ENCODE measurements at regions not wholly inside any gene's neighbourhood (a gene's known extent, or its start where the extent isn't known, plus 50 kb on each side); places are given as distances from the start of the nearest gene placed in this dataset.

GRCh38 chr2:66781804-66782203, 346.9 kb downstream of the MEIS1 start:
- Histone ChIP-seq H4K20me1 (ENCODE audit: control insufficient read depth, insufficient read depth, low read depth, low read length) (no peaks in the 10 kb centered on the region), H3K36me3 (ENCODE audit: control insufficient read depth, low read length) (no peaks in the 10 kb centered on the region), H3K27me3 (ENCODE audit: control insufficient read depth, low read length) (no peaks in the 10 kb centered on the region), H3K4me1 (ENCODE audit: control insufficient read depth, low read length) (no peaks in the 10 kb centered on the region), H3K79me2 (ENCODE audit: control insufficient read depth, low read length) (no peaks in the 10 kb centered on the region), H3K9me3 (ENCODE audit: control insufficient read depth, insufficient read depth, low read length) (no peaks in the 10 kb centered on the region), H3K4me2 (ENCODE audit: low read length) (no peak overlapping the region), H3K9me2 (replicated peaks; ENCODE audit: control insufficient read depth, low read length) (no peaks in the 10 kb centered on the region), H3K27ac (ENCODE audit: low read depth, low read length) (no peak overlapping the region), H3F3A (ENCODE audit: control insufficient read depth, insufficient read depth) (no peaks in the 10 kb centered on the region), H3K4me3 (ENCODE audit: low read length) (no peak overlapping the region)
- no peak for TF ChIP-seq EZH2phosphoT487 (IDR thresholded peaks at IDR 0.05; ENCODE audit: borderline replicate concordance, low read length)
- TF ChIP-seq, protein P1, sequence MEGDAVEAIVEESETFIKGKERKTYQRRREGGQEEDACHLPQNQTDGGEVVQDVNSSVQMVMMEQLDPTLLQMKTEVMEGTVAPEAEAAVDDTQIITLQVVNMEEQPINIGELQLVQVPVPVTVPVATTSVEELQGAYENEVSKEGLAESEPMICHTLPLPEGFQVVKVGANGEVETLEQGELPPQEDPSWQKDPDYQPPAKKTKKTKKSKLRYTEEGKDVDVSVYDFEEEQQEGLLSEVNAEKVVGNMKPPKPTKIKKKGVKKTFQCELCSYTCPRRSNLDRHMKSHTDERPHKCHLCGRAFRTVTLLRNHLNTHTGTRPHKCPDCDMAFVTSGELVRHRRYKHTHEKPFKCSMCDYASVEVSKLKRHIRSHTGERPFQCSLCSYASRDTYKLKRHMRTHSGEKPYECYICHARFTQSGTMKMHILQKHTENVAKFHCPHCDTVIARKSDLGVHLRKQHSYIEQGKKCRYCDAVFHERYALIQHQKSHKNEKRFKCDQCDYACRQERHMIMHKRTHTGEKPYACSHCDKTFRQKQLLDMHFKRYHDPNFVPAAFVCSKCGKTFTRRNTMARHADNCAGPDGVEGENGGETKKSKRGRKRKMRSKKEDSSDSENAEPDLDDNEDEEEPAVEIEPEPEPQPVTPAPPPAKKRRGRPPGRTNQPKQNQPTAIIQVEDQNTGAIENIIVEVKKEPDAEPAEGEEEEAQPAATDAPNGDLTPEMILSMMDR (IDR thresholded peaks at IDR 0.05; ENCODE audit: low read depth, low read length, poor library complexity, severe bottlenecking): no peak

DNA sequence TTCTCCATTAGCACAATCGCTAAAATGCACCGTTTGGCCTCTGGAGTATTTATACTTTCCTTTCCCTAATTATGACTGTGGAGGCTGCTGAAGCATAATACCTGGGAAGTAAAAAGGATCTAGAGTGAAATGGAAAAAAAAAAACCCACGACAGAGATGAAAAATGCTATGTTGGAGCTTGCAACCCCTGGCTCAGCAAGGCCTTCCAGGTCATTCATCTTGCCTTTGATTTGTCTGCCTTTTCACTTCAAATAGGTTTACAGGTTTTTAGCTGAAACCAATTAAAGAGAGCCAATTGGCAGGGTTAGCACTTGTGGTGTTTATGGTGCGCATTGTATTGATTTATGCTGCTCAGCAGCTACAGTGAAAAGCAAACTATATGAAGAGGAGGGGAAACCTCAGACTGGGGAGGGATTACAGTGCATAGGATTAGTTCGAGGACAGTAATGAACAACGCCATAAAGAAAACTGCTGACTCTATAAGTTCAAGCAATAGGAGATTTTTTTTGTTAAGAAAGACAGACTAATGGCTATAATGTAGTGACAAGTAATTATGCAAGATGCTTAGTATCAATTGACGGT, 347.9 kb downstream of the MEIS1 start:
- no peaks in the 10 kb centered on the region for H3F3A ChIP-seq (ENCODE audit: control insufficient read depth, insufficient read depth)
- no peak overlapping the region for H3K4me3 ChIP-seq (ENCODE audit: low read length)
- no peaks in the 10 kb centered on the region for H3K9me3 ChIP-seq (ENCODE audit: control insufficient read depth, insufficient read depth, low read length)
- H3K79me2 ChIP-seq (ENCODE audit: control insufficient read depth, low read length): no peaks in the 10 kb centered on the region
- H3K27ac ChIP-seq (ENCODE audit: low read depth, low read length): no peak overlapping the region
- no peaks in the 10 kb centered on the region for H3K27me3 ChIP-seq (ENCODE audit: control insufficient read depth, low read length)
- H3K4me1 ChIP-seq (ENCODE audit: control insufficient read depth, low read length): no peaks in the 10 kb centered on the region
- no peaks in the 10 kb centered on the region for H3K36me3 ChIP-seq (ENCODE audit: control insufficient read depth, low read length)
- no peaks in the 10 kb centered on the region for H4K20me1 ChIP-seq (ENCODE audit: control insufficient read depth, insufficient read depth, low read depth, low read length)
- TF ChIP-seq, protein P1 (IDR thresholded peaks at IDR 0.05; ENCODE audit: low read depth, low read length, poor library complexity, severe bottlenecking): no peak
- no peak for TF ChIP-seq EZH2phosphoT487 (IDR thresholded peaks at IDR 0.05; ENCODE audit: borderline replicate concordance, low read length)
- H3K4me2 ChIP-seq (ENCODE audit: low read length): no peak overlapping the region
- no peaks in the 10 kb centered on the region for H3K9me2 ChIP-seq (replicated peaks; ENCODE audit: control insufficient read depth, low read length)

GRCh38 chr2:66789741-66790140, 354.8 kb downstream of the MEIS1 start:
- H3K9me3 ChIP-seq (ENCODE audit: control insufficient read depth, insufficient read depth, low read length): no peaks in the 10 kb centered on the region
- no peak overlapping the region for H3K27ac ChIP-seq (ENCODE audit: low read depth, low read length)
- no peak overlapping the region for H3K4me2 ChIP-seq (ENCODE audit: low read length)
- H4K20me1 ChIP-seq (ENCODE audit: control insufficient read depth, insufficient read depth, low read depth, low read length): no peaks in the 10 kb centered on the region
- TF ChIP-seq, protein P1 (IDR thresholded peaks at IDR 0.05; ENCODE audit: low read depth, low read length, poor library complexity, severe bottlenecking): no peak
- no peak for TF ChIP-seq EZH2phosphoT487 (IDR thresholded peaks at IDR 0.05; ENCODE audit: borderline replicate concordance, low read length)
- no peak overlapping the region for H3K4me3 ChIP-seq (ENCODE audit: low read length)
- H3K9me2 ChIP-seq (replicated peaks; ENCODE audit: control insufficient read depth, low read length): no peaks in the 10 kb centered on the region
- no peaks in the 10 kb centered on the region for H3K27me3 ChIP-seq (ENCODE audit: control insufficient read depth, low read length)
- no peaks in the 10 kb centered on the region for H3K4me1 ChIP-seq (ENCODE audit: control insufficient read depth, low read length)
- H3K36me3 ChIP-seq (ENCODE audit: control insufficient read depth, low read length): no peaks in the 10 kb centered on the region
- no peaks in the 10 kb centered on the region for H3F3A ChIP-seq (ENCODE audit: control insufficient read depth, insufficient read depth)
- H3K79me2 ChIP-seq (ENCODE audit: control insufficient read depth, low read length): no peaks in the 10 kb centered on the region
